ENCODE measurements at regions not wholly inside any gene's neighbourhood (a gene's known extent, or its start where the extent isn't known, plus 50 kb on each side); places are given as distances from the start of the nearest gene placed in this dataset.

- TF ChIP-seq EZH2phosphoT487 (IDR thresholded peaks at IDR 0.05), result no peak
- no peak for TF ChIP-seq EZH2 (IDR thresholded peaks at IDR 0.05)
- TF ChIP-seq, protein P1, sequence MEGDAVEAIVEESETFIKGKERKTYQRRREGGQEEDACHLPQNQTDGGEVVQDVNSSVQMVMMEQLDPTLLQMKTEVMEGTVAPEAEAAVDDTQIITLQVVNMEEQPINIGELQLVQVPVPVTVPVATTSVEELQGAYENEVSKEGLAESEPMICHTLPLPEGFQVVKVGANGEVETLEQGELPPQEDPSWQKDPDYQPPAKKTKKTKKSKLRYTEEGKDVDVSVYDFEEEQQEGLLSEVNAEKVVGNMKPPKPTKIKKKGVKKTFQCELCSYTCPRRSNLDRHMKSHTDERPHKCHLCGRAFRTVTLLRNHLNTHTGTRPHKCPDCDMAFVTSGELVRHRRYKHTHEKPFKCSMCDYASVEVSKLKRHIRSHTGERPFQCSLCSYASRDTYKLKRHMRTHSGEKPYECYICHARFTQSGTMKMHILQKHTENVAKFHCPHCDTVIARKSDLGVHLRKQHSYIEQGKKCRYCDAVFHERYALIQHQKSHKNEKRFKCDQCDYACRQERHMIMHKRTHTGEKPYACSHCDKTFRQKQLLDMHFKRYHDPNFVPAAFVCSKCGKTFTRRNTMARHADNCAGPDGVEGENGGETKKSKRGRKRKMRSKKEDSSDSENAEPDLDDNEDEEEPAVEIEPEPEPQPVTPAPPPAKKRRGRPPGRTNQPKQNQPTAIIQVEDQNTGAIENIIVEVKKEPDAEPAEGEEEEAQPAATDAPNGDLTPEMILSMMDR (IDR thresholded peaks at IDR 0.05), result no peak
- no peak overlapping the region for H3K9ac ChIP-seq
- Mint-ChIP-seq H3K27me3 (ENCODE audit: insufficient read depth, low read depth) (peaks cover 4% of the 10 kb centered on the region), H3K9me3 (peaks cover 6% of the 10 kb centered on the region), H3K4me1 (peaks cover 9% of the 10 kb centered on the region), H3K4me3 (no peak overlapping the region), H3K27ac (no peak overlapping the region), H3K36me3 (no peaks in the 10 kb centered on the region)
- no peaks in the 10 kb centered on the region for H4K20me1 ChIP-seq (ENCODE audit: low read depth)
- H3K9me3 ChIP-seq (ENCODE audit: low read depth), result no peaks in the 10 kb centered on the region
- H2AFZ ChIP-seq (replicated peaks), result no peak overlapping the region
- no peaks in the 10 kb centered on the region for H3K36me3 ChIP-seq
- H3K79me2 ChIP-seq (ENCODE audit: low read depth), result no peaks in the 10 kb centered on the region
- no peak overlapping the region for H3K27ac ChIP-seq
- DNase-seq (ENCODE audit: low spot score), result no peak
- no peak overlapping the region for H3K4me3 ChIP-seq
- H3F3A ChIP-seq (ENCODE audit: low read depth), result no peaks in the 10 kb centered on the region
- no peaks in the 10 kb centered on the region for H3K27me3 ChIP-seq
- H3K4me2 ChIP-seq, result no peak overlapping the region
- H3K4me1 ChIP-seq, result peaks cover 3% of the 10 kb centered on the region
Observed at GRCh38 chr21:15206514-15206913, 141.7 kb upstream of the NRIP1 start.

- Histone ChIP-seq H3K9ac (no peak overlapping the region), H3K36me3 (no peaks in the 10 kb centered on the region), H3K27me3 (no peaks in the 10 kb centered on the region), H3K4me2 (no peak overlapping the region), H3F3A (ENCODE audit: low read depth) (no peaks in the 10 kb centered on the region), H3K79me2 (ENCODE audit: low read depth) (no peaks in the 10 kb centered on the region), H4K20me1 (ENCODE audit: low read depth) (no peaks in the 10 kb centered on the region), H3K4me1 (peaks cover 3% of the 10 kb centered on the region), H3K4me3 (no peak overlapping the region), H2AFZ (replicated peaks) (no peak overlapping the region), H3K9me3 (ENCODE audit: low read depth) (no peaks in the 10 kb centered on the region), H3K27ac (no peak overlapping the region)
- H3K9me3 Mint-ChIP-seq, result peaks cover 6% of the 10 kb centered on the region
- TF ChIP-seq EZH2phosphoT487 (IDR thresholded peaks at IDR 0.05) (no peak), EZH2 (IDR thresholded peaks at IDR 0.05) (no peak)
- TF ChIP-seq, protein P1 (IDR thresholded peaks at IDR 0.05), result no peak
- H3K36me3 Mint-ChIP-seq, result no peaks in the 10 kb centered on the region
- peaks cover 11% of the 10 kb centered on the region for H3K4me1 Mint-ChIP-seq
- H3K27ac Mint-ChIP-seq, result no peak overlapping the region
- peaks cover 6% of the 10 kb centered on the region for H3K27me3 Mint-ChIP-seq (ENCODE audit: insufficient read depth, low read depth)
- no peak for DNase-seq (ENCODE audit: low spot score)
- H3K4me3 Mint-ChIP-seq, result no peak overlapping the region
Observed at GRCh38 chr21:15207231-15207630, 142.4 kb upstream of the NRIP1 start.

GRCh38 chr21:15207635-15208370, 143.0 kb upstream of the NRIP1 start:
- peaks cover 11% of the 10 kb centered on the region for H3K4me1 Mint-ChIP-seq

More at GRCh38 chr21:15207635-15208370, 143.0 kb upstream of the NRIP1 start:
- no peak overlapping the region for H3K4me3 Mint-ChIP-seq
- H3K79me2 ChIP-seq (ENCODE audit: low read depth), result no peaks in the 10 kb centered on the region
- peaks cover 4% of the 10 kb centered on the region for H3K9me3 Mint-ChIP-seq
- TF ChIP-seq, protein P1 (IDR thresholded peaks at IDR 0.05), result no peak
- TF ChIP-seq EZH2 (IDR thresholded peaks at IDR 0.05) (no peak), EZH2phosphoT487 (IDR thresholded peaks at IDR 0.05) (no peak)
- H2AFZ ChIP-seq (replicated peaks), result no peak overlapping the region
- H3K4me1 ChIP-seq, result peaks cover 3% of the 10 kb centered on the region
- no peaks in the 10 kb centered on the region for H4K20me1 ChIP-seq (ENCODE audit: low read depth)
- no peak overlapping the region for H3K27ac Mint-ChIP-seq
- H3F3A ChIP-seq (ENCODE audit: low read depth), result no peaks in the 10 kb centered on the region
- no peaks in the 10 kb centered on the region for H3K9me3 ChIP-seq (ENCODE audit: low read depth)
- H3K9ac ChIP-seq, result no peak overlapping the region
- no peaks in the 10 kb centered on the region for H3K36me3 Mint-ChIP-seq
- DNase-seq (ENCODE audit: low spot score), result no peak
- no peak overlapping the region for H3K4me3 ChIP-seq
- no peak overlapping the region for H3K4me2 ChIP-seq
- no peak overlapping the region for H3K27ac ChIP-seq
- H3K27me3 Mint-ChIP-seq (ENCODE audit: insufficient read depth, low read depth), result peaks cover 6% of the 10 kb centered on the region
- no peaks in the 10 kb centered on the region for H3K27me3 ChIP-seq
- H3K36me3 ChIP-seq, result no peaks in the 10 kb centered on the region

Data from neural progenitor cell (in vitro differentiated cells).